ENCODE measurements at regions not wholly inside any gene's neighbourhood (a gene's known extent, or its start where the extent isn't known, plus 50 kb on each side); places are given as distances from the start of the nearest gene placed in this dataset.

DNA sequence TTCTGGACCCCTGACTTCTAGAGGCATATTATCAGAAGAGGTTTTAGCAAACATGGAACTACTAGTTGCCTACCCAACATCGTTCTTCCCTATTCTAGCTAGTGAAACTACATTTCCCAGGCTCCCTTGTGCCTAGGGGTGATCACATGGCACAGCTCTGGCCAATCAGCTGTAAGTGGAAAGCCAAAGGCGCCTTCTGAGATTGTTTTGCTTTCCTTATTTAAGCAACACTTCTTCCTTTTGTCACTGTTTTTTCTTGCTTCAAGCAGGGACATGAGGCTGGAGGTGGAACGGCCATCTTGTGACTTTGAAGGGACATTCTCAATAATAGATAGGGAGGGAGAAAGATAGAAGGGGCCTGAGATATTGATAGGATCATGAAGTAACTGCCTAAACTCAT is 136.7 kb downstream of the ZNF664 start (continued):
- TF ChIP-seq, protein P1, sequence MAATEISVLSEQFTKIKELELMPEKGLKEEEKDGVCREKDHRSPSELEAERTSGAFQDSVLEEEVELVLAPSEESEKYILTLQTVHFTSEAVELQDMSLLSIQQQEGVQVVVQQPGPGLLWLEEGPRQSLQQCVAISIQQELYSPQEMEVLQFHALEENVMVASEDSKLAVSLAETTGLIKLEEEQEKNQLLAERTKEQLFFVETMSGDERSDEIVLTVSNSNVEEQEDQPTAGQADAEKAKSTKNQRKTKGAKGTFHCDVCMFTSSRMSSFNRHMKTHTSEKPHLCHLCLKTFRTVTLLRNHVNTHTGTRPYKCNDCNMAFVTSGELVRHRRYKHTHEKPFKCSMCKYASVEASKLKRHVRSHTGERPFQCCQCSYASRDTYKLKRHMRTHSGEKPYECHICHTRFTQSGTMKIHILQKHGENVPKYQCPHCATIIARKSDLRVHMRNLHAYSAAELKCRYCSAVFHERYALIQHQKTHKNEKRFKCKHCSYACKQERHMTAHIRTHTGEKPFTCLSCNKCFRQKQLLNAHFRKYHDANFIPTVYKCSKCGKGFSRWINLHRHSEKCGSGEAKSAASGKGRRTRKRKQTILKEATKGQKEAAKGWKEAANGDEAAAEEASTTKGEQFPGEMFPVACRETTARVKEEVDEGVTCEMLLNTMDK (IDR thresholded peaks at IDR 0.05; ENCODE audit: borderline replicate concordance, insufficient read depth, low read depth, low read length, poor library complexity, severe bottlenecking) = no peak
- TF ChIP-seq TRIM24 (IDR thresholded peaks at IDR 0.05) = no peak
- no peak for TF ChIP-seq E2F8 (IDR thresholded peaks at IDR 0.05; ENCODE audit: low read depth, partially characterized antibody)
- no peak for TF ChIP-seq ARID1B (IDR thresholded peaks at IDR 0.05)
- TF ChIP-seq CBFA2T2 (conservative IDR thresholded peaks at IDR 0.05) = 0 out of 2 replicates have a peak, but pooled peaks have one; percentile 26
- TF ChIP-seq, protein P2, sequence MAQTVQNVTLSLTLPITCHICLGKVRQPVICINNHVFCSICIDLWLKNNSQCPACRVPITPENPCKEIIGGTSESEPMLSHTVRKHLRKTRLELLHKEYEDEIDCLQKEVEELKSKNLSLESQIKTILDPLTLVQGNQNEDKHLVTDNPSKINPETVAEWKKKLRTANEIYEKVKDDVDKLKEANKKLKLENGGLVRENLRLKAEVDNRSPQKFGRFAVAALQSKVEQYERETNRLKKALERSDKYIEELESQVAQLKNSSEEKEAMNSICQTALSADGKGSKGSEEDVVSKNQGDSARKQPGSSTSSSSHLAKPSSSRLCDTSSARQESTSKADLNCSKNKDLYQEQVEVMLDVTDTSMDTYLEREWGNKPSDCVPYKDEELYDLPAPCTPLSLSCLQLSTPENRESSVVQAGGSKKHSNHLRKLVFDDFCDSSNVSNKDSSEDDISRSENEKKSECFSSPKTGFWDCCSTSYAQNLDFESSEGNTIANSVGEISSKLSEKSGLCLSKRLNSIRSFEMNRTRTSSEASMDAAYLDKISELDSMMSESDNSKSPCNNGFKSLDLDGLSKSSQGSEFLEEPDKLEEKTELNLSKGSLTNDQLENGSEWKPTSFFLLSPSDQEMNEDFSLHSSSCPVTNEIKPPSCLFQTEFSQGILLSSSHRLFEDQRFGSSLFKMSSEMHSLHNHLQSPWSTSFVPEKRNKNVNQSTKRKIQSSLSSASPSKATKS (CRISPR knock-in tag; IDR thresholded peaks at IDR 0.05) = no peak
- TF ChIP-seq RAD51 (IDR thresholded peaks at IDR 0.05; ENCODE audit: borderline replicate concordance, low read depth) = peak; percentile 92
- TF ChIP-seq ETS1 (conservative IDR thresholded peaks at IDR 0.05; ENCODE audit: control insufficient read depth, low read depth, low read length) = peak; percentile 52; the same call in 1 of the 2 replicates
- TF ChIP-seq TAF9B (IDR thresholded peaks at IDR 0.05; ENCODE audit: partially characterized antibody) = no peak
- no peak for TF ChIP-seq GATA2 (CRISPR knock-in tag; IDR thresholded peaks at IDR 0.05)
- TF ChIP-seq FOXA3 (CRISPR knock-in tag; conservative IDR thresholded peaks at IDR 0.05 in 1 of 2, IDR thresholded peaks at IDR 0.05 in 1 of 2) = no peak
- peak; percentile 66; the same call in 1 of the 2 replicates for TF ChIP-seq MBD2 (IDR thresholded peaks at IDR 0.05; ENCODE audit: borderline replicate concordance, low read depth)
- TF ChIP-seq, protein P3, sequence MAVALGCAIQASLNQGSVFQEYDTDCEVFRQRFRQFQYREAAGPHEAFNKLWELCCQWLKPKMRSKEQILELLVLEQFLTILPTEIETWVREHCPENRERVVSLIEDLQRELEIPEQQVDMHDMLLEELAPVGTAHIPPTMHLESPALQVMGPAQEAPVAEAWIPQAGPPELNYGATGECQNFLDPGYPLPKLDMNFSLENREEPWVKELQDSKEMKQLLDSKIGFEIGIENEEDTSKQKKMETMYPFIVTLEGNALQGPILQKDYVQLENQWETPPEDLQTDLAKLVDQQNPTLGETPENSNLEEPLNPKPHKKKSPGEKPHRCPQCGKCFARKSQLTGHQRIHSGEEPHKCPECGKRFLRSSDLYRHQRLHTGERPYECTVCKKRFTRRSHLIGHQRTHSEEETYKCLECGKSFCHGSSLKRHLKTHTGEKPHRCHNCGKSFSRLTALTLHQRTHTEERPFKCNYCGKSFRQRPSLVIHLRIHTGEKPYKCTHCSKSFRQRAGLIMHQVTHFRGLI (CRISPR knock-in tag; IDR thresholded peaks at IDR 0.05) = no peak
- TF ChIP-seq PYGO2 (tag; IDR thresholded peaks at IDR 0.05) = no peak
- TF ChIP-seq ZNF511 (CRISPR knock-in tag; IDR thresholded peaks at IDR 0.05) = no peak
- no peak for TF ChIP-seq ZNF512 (tag; IDR thresholded peaks at IDR 0.05)
